B cell (primary cell): ENCODE measurements at regions not wholly inside any gene's neighbourhood (a gene's known extent, or its start where the extent isn't known, plus 50 kb on each side); places are given as distances from the start of the nearest gene placed in this dataset.

Experiments
- CTCF ChIP-seq: fragments of 200-600 bp; IDR thresholded peaks from one replicate; pipeline ENCODE4 v1.8.0; 2022; ENCODE audit warnings: antibody characterized with exemption, mild to moderate bottlenecking
- EZH2 ChIP-seq: IDR thresholded peaks from 2 replicates; pipeline ENCODE4 v1.6.1; 2012; ENCODE audit warnings: borderline replicate concordance, low read depth, mild to moderate bottlenecking, moderate library complexity, low read length; ENCODE audit not compliant: insufficient read depth, poor library complexity, severe bottlenecking

- no peak for TF ChIP-seq CTCF
- no peak for TF ChIP-seq EZH2
Measured at GRCh38 chr3:135487261-135487660, 478.3 kb upstream of the PPP2R3A start.
